HFFc6 (cell line): ENCODE measurements at regions not wholly inside any gene's neighbourhood (a gene's known extent, or its start where the extent isn't known, plus 50 kb on each side); places are given as distances from the start of the nearest gene placed in this dataset.

ENCODE experiments used
- DNase-seq: peaks from one replicate; pipeline ENCODE4 v3.0.0-alpha.2; 2018
- H3K27ac Mint-ChIP-seq: 2 replicates; pipeline ENCODE4 v1.8.0; 2020; ENCODE audit warnings: mild to moderate bottlenecking, mixed read lengths
- H3K27me3 Mint-ChIP-seq: 2 replicates; pipeline ENCODE4 v1.8.0; 2021; ENCODE audit warnings: mild to moderate bottlenecking, moderate library complexity, mixed read lengths; ENCODE audit not compliant: insufficient read depth
- H3K36me3 Mint-ChIP-seq: 2 replicates; pipeline ENCODE4 v1.8.0; 2021; ENCODE audit warnings: low read depth, mixed read lengths
- H3K4me1 Mint-ChIP-seq: 2 replicates; pipeline ENCODE4 v1.8.0; 2020; ENCODE audit warnings: low read depth, mixed read lengths
- H3K4me3 Mint-ChIP-seq: 2 replicates; pipeline ENCODE4 v1.8.0; 2020; ENCODE audit warnings: mild to moderate bottlenecking, moderate library complexity, mixed read lengths
- H3K9me3 Mint-ChIP-seq: 2 replicates; pipeline ENCODE4 v1.8.0; 2020; ENCODE audit warnings: mild to moderate bottlenecking, mixed read lengths
- CTCF ChIP-seq: fragments of 200-600 bp; sonication (generic); IDR thresholded peaks from 2 replicates; pipeline ENCODE4 v1.5.0; 2021; ENCODE audit warnings: antibody characterized with exemption, mild to moderate bottlenecking

GRCh38 chr10:100683004-100683403, 62.4 kb upstream of the PAX2 start:
- H3K4me3 Mint-ChIP-seq: no peak overlapping the region
- DNase-seq: no peak
- H3K27ac Mint-ChIP-seq: no peak overlapping the region
- TF ChIP-seq CTCF: no peak
- no peaks in the 10 kb centered on the region for H3K36me3 Mint-ChIP-seq
- H3K4me1 Mint-ChIP-seq: no peaks in the 10 kb centered on the region
- H3K9me3 Mint-ChIP-seq: no peaks in the 10 kb centered on the region
- peaks cover 40% of the 10 kb centered on the region for H3K27me3 Mint-ChIP-seq

- peaks cover 46% of the 10 kb centered on the region for H3K27me3 Mint-ChIP-seq
- H3K4me3 Mint-ChIP-seq: no peak overlapping the region
- no peak for DNase-seq
Measured at GRCh38 chr10:100683545-100684300, 61.7 kb upstream of the PAX2 start.

GRCh38 chr10:100684688-100685235, 60.6 kb upstream of the PAX2 start:
- Mint-ChIP-seq H3K4me1 (no peaks in the 10 kb centered on the region), H3K36me3 (no peaks in the 10 kb centered on the region), H3K4me3 (no peak overlapping the region), H3K27ac (no peak overlapping the region), H3K9me3 (no peaks in the 10 kb centered on the region), H3K27me3 (peaks cover 50% of the 10 kb centered on the region)
- no peak for DNase-seq
- no peak for TF ChIP-seq CTCF

More at GRCh38 chr10:100683545-100684300, 61.7 kb upstream of the PAX2 start:
- no peak for TF ChIP-seq CTCF
- no peaks in the 10 kb centered on the region for H3K4me1 Mint-ChIP-seq
- no peak overlapping the region for H3K27ac Mint-ChIP-seq
- H3K36me3 Mint-ChIP-seq: no peaks in the 10 kb centered on the region
- H3K9me3 Mint-ChIP-seq: no peaks in the 10 kb centered on the region

- no peak for TF ChIP-seq CTCF
- no peaks in the 10 kb centered on the region for H3K36me3 Mint-ChIP-seq
- H3K4me1 Mint-ChIP-seq: no peaks in the 10 kb centered on the region
- H3K27ac Mint-ChIP-seq: no peak overlapping the region
- H3K9me3 Mint-ChIP-seq: no peaks in the 10 kb centered on the region
- H3K27me3 Mint-ChIP-seq: peaks cover 50% of the 10 kb centered on the region
- no peak for DNase-seq
- H3K4me3 Mint-ChIP-seq: no peak overlapping the region
Measured at GRCh38 chr10:100685331-100685730, 60.1 kb upstream of the PAX2 start.

GRCh38 chr10:100687143-100688003, 58.0 kb upstream of the PAX2 start:
- H3K36me3 Mint-ChIP-seq: no peaks in the 10 kb centered on the region
- no peak for TF ChIP-seq CTCF
- no peak overlapping the region for H3K27ac Mint-ChIP-seq
- H3K27me3 Mint-ChIP-seq: peaks cover 58% of the 10 kb centered on the region
- H3K4me1 Mint-ChIP-seq: no peaks in the 10 kb centered on the region
- no peaks in the 10 kb centered on the region for H3K9me3 Mint-ChIP-seq
- DNase-seq: no peak
- no peak overlapping the region for H3K4me3 Mint-ChIP-seq
